ENCODE measurements at regions not wholly inside any gene's neighbourhood (a gene's known extent, or its start where the extent isn't known, plus 50 kb on each side); places are given as distances from the start of the nearest gene placed in this dataset.

DNA sequence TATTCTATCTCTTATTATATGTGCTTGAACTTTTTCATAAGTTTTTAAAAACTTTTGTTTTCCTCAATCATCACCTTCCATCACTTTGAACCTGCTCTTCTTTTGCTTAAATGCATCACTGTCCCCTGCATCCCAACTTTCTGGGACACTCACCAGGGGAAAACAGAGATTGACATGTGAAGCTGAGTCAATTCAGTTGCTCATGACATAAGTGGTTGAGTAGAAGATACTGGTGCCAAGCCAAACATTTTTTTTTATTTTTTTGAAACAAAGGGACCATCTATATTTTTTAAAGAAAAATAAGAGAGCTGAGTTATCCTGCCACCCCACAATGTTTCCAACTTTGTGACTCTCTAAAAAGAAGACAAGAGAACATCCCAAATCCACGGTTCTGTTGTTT lies 61.8 kb upstream of the AHR start:
- H3K27me3 ChIP-seq (ENCODE audit: control insufficient read depth, insufficient read depth, low read length) = no peaks in the 10 kb centered on the region
- H3K36me3 ChIP-seq (ENCODE audit: control insufficient read depth, insufficient read depth, low read length) = no peaks in the 10 kb centered on the region
- no peak overlapping the region for H2AFZ ChIP-seq
- no peak overlapping the region for H3K4me2 ChIP-seq (ENCODE audit: low read length)
- no peaks in the 10 kb centered on the region for H3K4me1 ChIP-seq
- no peak overlapping the region for H3K9ac ChIP-seq
- H3K4me3 ChIP-seq (ENCODE audit: low read depth, low read length) = no peak overlapping the region
- TF ChIP-seq, protein P1, sequence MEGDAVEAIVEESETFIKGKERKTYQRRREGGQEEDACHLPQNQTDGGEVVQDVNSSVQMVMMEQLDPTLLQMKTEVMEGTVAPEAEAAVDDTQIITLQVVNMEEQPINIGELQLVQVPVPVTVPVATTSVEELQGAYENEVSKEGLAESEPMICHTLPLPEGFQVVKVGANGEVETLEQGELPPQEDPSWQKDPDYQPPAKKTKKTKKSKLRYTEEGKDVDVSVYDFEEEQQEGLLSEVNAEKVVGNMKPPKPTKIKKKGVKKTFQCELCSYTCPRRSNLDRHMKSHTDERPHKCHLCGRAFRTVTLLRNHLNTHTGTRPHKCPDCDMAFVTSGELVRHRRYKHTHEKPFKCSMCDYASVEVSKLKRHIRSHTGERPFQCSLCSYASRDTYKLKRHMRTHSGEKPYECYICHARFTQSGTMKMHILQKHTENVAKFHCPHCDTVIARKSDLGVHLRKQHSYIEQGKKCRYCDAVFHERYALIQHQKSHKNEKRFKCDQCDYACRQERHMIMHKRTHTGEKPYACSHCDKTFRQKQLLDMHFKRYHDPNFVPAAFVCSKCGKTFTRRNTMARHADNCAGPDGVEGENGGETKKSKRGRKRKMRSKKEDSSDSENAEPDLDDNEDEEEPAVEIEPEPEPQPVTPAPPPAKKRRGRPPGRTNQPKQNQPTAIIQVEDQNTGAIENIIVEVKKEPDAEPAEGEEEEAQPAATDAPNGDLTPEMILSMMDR (IDR thresholded peaks at IDR 0.05) = no peak
- no peaks in the 10 kb centered on the region for H3K9me3 ChIP-seq (ENCODE audit: control insufficient read depth, low read length)
- H3K79me2 ChIP-seq = no peaks in the 10 kb centered on the region
- no peak overlapping the region for H3K27ac ChIP-seq

DNA sequence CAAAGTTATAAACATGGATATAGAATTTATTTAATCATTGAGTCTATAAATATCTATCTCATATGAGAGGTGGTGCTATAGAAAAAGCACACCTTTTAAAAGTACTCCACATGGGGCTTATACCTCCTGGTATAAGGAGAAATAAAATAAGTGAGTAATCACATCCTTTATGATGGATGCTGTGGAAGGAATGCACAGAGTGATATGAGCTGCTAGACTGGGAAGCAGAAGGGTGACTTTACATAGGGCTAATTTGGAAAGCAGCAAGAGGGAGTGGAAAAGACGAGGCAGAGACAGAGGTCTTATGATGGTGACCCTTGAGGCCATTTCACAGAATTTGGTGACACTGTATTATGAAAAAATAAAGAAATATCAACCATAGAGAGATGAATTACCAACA lies 59.4 kb upstream of the AHR start:
- H3K4me2 ChIP-seq (ENCODE audit: low read length) = no peak overlapping the region
- no peak overlapping the region for H3K4me3 ChIP-seq (ENCODE audit: low read depth, low read length)
- H3K79me2 ChIP-seq = no peaks in the 10 kb centered on the region
- no peak overlapping the region for H2AFZ ChIP-seq
- H3K36me3 ChIP-seq (ENCODE audit: control insufficient read depth, insufficient read depth, low read length) = no peaks in the 10 kb centered on the region
- H3K27ac ChIP-seq = no peak overlapping the region
- H3K4me1 ChIP-seq = no peaks in the 10 kb centered on the region
- H3K9ac ChIP-seq = no peak overlapping the region
- H3K27me3 ChIP-seq (ENCODE audit: control insufficient read depth, insufficient read depth, low read length) = no peaks in the 10 kb centered on the region
- H3K9me3 ChIP-seq (ENCODE audit: control insufficient read depth, low read length) = no peaks in the 10 kb centered on the region
- TF ChIP-seq, protein P1 (IDR thresholded peaks at IDR 0.05) = no peak

DNA sequence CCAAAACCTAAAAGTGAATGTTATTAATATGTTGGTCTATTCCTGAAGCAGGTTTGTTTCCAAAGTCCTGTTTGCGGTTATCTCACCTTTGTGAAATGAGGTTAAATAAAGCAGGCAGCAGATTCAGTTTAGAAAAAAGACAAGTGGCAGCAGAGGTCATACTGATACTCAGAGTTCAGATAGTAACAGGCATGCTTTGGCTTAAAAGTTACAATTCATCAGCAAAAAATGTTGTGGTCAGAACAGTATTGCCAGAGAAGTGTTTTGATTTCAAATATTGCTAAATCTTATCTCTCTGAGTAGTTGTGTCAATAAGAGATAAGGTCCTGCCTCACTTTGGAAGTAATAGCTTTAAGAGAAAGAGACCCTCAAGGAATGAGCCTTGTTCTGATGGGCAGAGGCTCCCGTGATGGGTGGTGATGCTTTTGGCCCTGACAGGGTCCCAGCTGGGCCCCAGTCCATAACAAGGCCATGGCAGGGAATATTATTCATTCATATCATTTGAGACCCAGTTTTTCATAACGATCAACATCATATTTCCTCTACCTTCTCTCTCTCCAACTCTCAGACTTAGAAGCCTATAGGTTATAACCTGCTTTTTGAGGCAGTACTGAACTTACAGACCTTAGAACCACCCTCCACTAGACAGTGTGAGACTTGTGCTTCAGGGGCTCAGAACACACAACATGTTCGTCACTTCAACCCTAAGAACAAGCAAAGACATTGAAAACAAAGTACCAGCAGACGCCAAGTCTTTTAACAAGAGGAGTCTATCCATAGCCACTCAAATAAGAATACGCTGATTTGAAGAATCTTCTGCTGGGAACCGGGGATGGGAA lies 58.5 kb upstream of the AHR start:
- H2AFZ ChIP-seq = no peak overlapping the region
- TF ChIP-seq, protein P1 (IDR thresholded peaks at IDR 0.05) = no peak
- H3K27ac ChIP-seq = no peak overlapping the region
- H3K79me2 ChIP-seq = no peaks in the 10 kb centered on the region
- H3K9me3 ChIP-seq (ENCODE audit: control insufficient read depth, low read length) = no peaks in the 10 kb centered on the region
- H3K4me1 ChIP-seq = no peaks in the 10 kb centered on the region
- no peaks in the 10 kb centered on the region for H3K27me3 ChIP-seq (ENCODE audit: control insufficient read depth, insufficient read depth, low read length)
- H3K4me2 ChIP-seq (ENCODE audit: low read length) = no peak overlapping the region
- H3K4me3 ChIP-seq (ENCODE audit: low read depth, low read length) = no peak overlapping the region
- H3K36me3 ChIP-seq (ENCODE audit: control insufficient read depth, insufficient read depth, low read length) = no peaks in the 10 kb centered on the region
- no peak overlapping the region for H3K9ac ChIP-seq

- Histone ChIP-seq H3K4me1 (no peaks in the 10 kb centered on the region), H3K4me3 (ENCODE audit: low read depth, low read length) (no peak overlapping the region), H3K79me2 (no peaks in the 10 kb centered on the region), H3K9me3 (ENCODE audit: control insufficient read depth, low read length) (no peaks in the 10 kb centered on the region), H3K9ac (no peak overlapping the region), H3K27ac (no peak overlapping the region), H3K27me3 (ENCODE audit: control insufficient read depth, insufficient read depth, low read length) (no peaks in the 10 kb centered on the region), H3K36me3 (ENCODE audit: control insufficient read depth, insufficient read depth, low read length) (no peaks in the 10 kb centered on the region), H2AFZ (no peak overlapping the region), H3K4me2 (ENCODE audit: low read length) (no peak overlapping the region)
- TF ChIP-seq, protein P1 (IDR thresholded peaks at IDR 0.05) = no peak
Measured at GRCh38 chr7:17242504-17242903, 55.9 kb upstream of the AHR start.

- H3K9me3 ChIP-seq (ENCODE audit: control insufficient read depth, low read length) = no peaks in the 10 kb centered on the region
- H3K27me3 ChIP-seq (ENCODE audit: control insufficient read depth, insufficient read depth, low read length) = no peaks in the 10 kb centered on the region
- no peak overlapping the region for H3K4me2 ChIP-seq (ENCODE audit: low read length)
- no peaks in the 10 kb centered on the region for H3K79me2 ChIP-seq
- no peak overlapping the region for H3K4me3 ChIP-seq (ENCODE audit: low read depth, low read length)
- H3K36me3 ChIP-seq (ENCODE audit: control insufficient read depth, insufficient read depth, low read length) = no peaks in the 10 kb centered on the region
- no peak overlapping the region for H2AFZ ChIP-seq
- H3K27ac ChIP-seq = no peak overlapping the region
- TF ChIP-seq, protein P1 (IDR thresholded peaks at IDR 0.05) = no peak
- H3K9ac ChIP-seq = no peak overlapping the region
- no peaks in the 10 kb centered on the region for H3K4me1 ChIP-seq
Measured at GRCh38 chr7:17244786-17245185, 53.7 kb upstream of the AHR start.

All from parathyroid adenoma (tissue), 2 donors.